NAMALWA (cell line): ENCODE measurements at regions not wholly inside any gene's neighbourhood (a gene's known extent, or its start where the extent isn't known, plus 50 kb on each side); places are given as distances from the start of the nearest gene placed in this dataset.

Experiments
- DNase-seq: peaks from one replicate; pipeline ENCODE4 v3.0.0-alpha.2; 2015; ENCODE audit warnings: low spot score

GRCh38 chr4:133046156-133046555 lies 102.9 kb upstream of the PCDH10 start:
- no peak for DNase-seq

GRCh38 chr4:133058701-133059100 lies 90.4 kb upstream of the PCDH10 start:
- DNase-seq: no peak

- DNase-seq: no peak
These were observed 90.0 kb upstream of the PCDH10 start for GRCh38 chr4:133059117-133059516.

GRCh38 chr4:133062851-133063250 lies 86.2 kb upstream of the PCDH10 start:
- no peak for DNase-seq

DNA sequence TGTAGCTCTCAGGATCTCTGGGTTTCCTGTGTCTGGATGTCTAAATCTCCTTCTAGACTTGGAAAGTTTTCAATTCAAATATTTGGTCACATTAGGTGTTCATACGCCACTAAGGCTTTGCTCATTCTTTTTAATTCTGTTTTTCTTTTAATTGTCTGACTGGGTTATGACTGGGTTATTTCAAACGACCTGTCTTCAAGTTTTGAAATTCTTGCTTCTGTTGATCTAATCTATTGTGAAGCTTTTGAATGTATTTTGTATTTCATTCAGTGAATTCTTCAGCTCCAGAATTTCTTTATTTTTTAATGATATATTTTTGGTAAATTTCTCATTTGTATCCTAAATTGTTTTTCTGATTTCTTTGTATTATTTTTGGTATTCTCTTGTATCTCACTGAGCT lies 81.0 kb upstream of the PCDH10 start:
- no peak for DNase-seq

DNA sequence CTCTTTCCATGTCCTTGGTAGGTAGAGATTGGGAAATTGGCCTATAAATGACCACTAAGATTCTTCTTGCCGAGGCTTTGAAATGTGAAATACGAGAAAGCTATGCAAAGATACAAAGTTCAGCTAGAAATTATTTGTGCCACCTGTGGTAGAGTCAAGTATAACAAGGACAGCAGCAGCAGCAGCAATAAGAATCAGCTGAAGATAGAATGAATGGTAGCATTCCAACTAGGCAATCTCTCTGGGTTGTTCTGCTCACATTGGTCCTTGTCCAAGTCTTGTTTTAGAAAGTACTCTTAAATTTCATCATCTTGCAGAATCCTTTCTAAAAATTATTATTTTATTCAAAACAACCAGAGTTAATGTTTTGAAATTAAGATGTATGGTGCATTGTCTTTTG lies 67.8 kb upstream of the PCDH10 start:
- DNase-seq: peak; percentile 17

DNA sequence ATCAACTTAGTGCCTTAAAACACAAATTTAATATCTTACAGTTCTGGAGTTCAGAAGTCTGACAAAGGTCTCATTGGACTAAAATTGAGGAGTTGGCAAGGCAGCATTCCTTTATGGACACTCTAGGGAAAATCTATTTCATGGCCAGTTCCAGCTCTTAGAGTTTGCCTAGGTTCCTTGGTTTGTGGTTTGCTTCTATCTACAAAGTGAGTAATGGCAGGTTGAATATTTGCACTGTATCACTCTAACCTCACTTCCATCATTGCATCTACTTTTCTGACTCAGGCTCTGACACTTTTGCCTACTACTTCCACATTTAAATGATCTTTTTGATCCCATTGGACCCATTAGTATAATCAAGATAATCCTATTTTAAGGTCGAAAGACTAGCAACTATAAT lies 64.7 kb upstream of the PCDH10 start:
- no peak for DNase-seq

GRCh38 chr4:133095591-133095990 lies 53.5 kb upstream of the PCDH10 start:
- DNase-seq: no peak

- DNase-seq: no peak
These were observed 52.1 kb upstream of the PCDH10 start for GRCh38 chr4:133096972-133097371.
